Endodermal cell (in vitro differentiated cells): ENCODE measurements at regions not wholly inside any gene's neighbourhood (a gene's known extent, or its start where the extent isn't known, plus 50 kb on each side); places are given as distances from the start of the nearest gene placed in this dataset.

ENCODE experiments used
- DNase-seq: peaks from one replicate; pipeline ENCODE4 v3.0.0-alpha.2; 2017
- H3K27ac ChIP-seq: 2 replicates; pipeline ENCODE4 v1.5.1; 2013; ENCODE audit warnings: mild to moderate bottlenecking, low read depth, low read length, moderate library complexity
- H3K27me3 ChIP-seq: 2 replicates; pipeline ENCODE4 v1.6.1; 2013; ENCODE audit warnings: mild to moderate bottlenecking, low read length, moderate library complexity; ENCODE audit not compliant: insufficient read depth, control insufficient read depth, poor library complexity, severe bottlenecking
- H3K36me3 ChIP-seq: 2 replicates; pipeline ENCODE4 v1.7.0; 2013; ENCODE audit warnings: mild to moderate bottlenecking, low read length, moderate library complexity; ENCODE audit not compliant: control insufficient read depth, insufficient read depth
- H3K4me1 ChIP-seq: one replicate; pipeline ENCODE4 v1.7.0; 2013; ENCODE audit warnings: low read length; ENCODE audit not compliant: control insufficient read depth, insufficient read depth
- H3K4me3 ChIP-seq: 2 replicates; pipeline ENCODE4 v1.5.1; 2013; ENCODE audit warnings: mild to moderate bottlenecking, low read length, moderate library complexity
- H3K9ac ChIP-seq: 2 replicates; pipeline ENCODE4 v1.6.1; 2013; ENCODE audit warnings: mild to moderate bottlenecking, low read length, moderate library complexity; ENCODE audit not compliant: poor library complexity, severe bottlenecking; ENCODE audit errors: extremely low read depth
- H3K9me3 ChIP-seq: 2 replicates; pipeline ENCODE4 v1.6.1; 2013; ENCODE audit warnings: mild to moderate bottlenecking, low read length, moderate library complexity; ENCODE audit not compliant: control insufficient read depth
- H3K27ac Mint-ChIP-seq: 2 replicates; pipeline ENCODE4 v1.8.0; 2020; ENCODE audit warnings: mixed read lengths
- H3K27me3 Mint-ChIP-seq: 2 replicates; pipeline ENCODE4 v1.8.0; 2021; ENCODE audit warnings: mild to moderate bottlenecking, mixed read lengths; ENCODE audit not compliant: insufficient read depth
- H3K36me3 Mint-ChIP-seq: 2 replicates; pipeline ENCODE4 v1.8.0; 2020; ENCODE audit warnings: low read depth, mixed read lengths
- H3K4me1 Mint-ChIP-seq: 2 replicates; pipeline ENCODE4 v1.8.0; 2020; ENCODE audit warnings: mixed read lengths
- H3K4me3 Mint-ChIP-seq: 2 replicates; pipeline ENCODE4 v1.8.0; 2020; ENCODE audit warnings: mild to moderate bottlenecking, moderate library complexity, mixed read lengths
- H3K9me3 Mint-ChIP-seq: 2 replicates; pipeline ENCODE4 v1.8.0; 2020; ENCODE audit warnings: mild to moderate bottlenecking, mixed read lengths
- WGBS, 2 experiments: methylation state at CpG; one replicate each; pipeline versions ENCODE4 v1.1.5 to v1.1.7; 2013; ENCODE audit warnings: missing lambda C conversion rate in 2 of 2, mixed read lengths in 1 of 2; ENCODE audit not compliant: insufficient coverage in 1 of 2, insufficient read length in 1 of 2; 5-methylcytosine and 5-hydroxymethylcytosine counted together
- TF ChIP-seq, protein P1 (sequence below): fragments of 200-600 bp; sonication (generic); conservative IDR thresholded peaks from 2 replicates; pipeline ENCODE4 v1.5.0; 2021; ENCODE audit warnings: antibody characterized with exemption, mild to moderate bottlenecking

DNA sequence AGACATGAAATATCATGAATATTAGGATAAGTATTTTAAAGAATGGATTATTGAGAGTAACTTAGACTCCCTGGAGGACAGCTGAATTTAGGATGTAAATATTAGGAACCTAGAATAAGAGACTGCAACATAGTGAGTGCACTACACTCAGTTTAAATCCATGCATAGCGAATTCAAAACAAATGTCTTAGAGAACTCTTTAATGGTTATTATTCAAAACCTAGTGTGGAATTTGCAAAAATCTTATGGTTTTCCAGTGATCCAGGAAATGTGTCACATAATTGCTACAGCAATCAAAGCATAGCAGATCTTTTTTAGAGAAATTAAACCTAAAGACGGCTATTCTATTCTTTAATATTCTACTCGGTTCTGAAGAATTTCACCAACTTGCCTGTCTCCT is 239.0 kb downstream of the TMX3 start:
- Mint-ChIP-seq H3K27me3 (no peaks in the 10 kb centered on the region), H3K9me3 (no peaks in the 10 kb centered on the region), H3K27ac (no peak overlapping the region), H3K4me1 (peaks cover 4% of the 10 kb centered on the region), H3K4me3 (no peak overlapping the region), H3K36me3 (no peaks in the 10 kb centered on the region)
- Histone ChIP-seq H3K9ac (no peak overlapping the region), H3K4me3 (no peak overlapping the region), H3K27me3 (no peaks in the 10 kb centered on the region), H3K27ac (no peak overlapping the region), H3K36me3 (no peaks in the 10 kb centered on the region), H3K9me3 (no peaks in the 10 kb centered on the region), H3K4me1 (no peaks in the 10 kb centered on the region)
- WGBS, 2 experiments: 89 to 100% methylated on average over 3 of the region's 3 CpGs
- TF ChIP-seq, protein P1, sequence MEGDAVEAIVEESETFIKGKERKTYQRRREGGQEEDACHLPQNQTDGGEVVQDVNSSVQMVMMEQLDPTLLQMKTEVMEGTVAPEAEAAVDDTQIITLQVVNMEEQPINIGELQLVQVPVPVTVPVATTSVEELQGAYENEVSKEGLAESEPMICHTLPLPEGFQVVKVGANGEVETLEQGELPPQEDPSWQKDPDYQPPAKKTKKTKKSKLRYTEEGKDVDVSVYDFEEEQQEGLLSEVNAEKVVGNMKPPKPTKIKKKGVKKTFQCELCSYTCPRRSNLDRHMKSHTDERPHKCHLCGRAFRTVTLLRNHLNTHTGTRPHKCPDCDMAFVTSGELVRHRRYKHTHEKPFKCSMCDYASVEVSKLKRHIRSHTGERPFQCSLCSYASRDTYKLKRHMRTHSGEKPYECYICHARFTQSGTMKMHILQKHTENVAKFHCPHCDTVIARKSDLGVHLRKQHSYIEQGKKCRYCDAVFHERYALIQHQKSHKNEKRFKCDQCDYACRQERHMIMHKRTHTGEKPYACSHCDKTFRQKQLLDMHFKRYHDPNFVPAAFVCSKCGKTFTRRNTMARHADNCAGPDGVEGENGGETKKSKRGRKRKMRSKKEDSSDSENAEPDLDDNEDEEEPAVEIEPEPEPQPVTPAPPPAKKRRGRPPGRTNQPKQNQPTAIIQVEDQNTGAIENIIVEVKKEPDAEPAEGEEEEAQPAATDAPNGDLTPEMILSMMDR: no peak
- DNase-seq: no peak

DNA sequence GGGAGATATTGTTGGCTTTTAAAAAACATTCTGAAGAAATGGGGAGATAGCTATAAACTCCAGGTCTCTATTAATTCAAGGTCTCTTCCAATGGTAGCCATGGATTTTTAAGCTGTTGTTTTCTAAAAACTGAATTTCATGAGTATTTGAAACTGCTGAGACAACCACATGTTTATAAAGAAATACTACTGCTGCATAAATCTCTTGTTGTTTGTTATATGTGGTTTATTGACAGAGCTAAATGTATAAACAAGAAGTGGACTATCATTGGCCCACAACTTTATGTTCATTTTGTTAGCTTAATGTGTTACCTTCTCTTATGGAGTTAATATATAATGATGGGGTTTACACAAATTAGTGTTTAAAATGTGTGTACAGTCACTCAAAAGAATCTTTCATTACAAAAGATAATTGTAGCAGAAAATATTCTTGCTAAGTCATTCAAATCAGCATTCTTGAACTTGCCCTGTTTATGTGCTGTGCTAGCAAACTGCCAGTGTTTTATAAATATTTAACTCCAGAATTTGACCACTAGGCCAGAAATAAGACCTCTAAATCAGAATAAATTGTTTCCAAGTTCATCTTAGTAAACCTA is 242.1 kb downstream of the TMX3 start:
- no peak overlapping the region for H3K4me3 ChIP-seq
- H3K4me1 Mint-ChIP-seq: no peaks in the 10 kb centered on the region
- H3K36me3 ChIP-seq: no peaks in the 10 kb centered on the region
- H3K27ac Mint-ChIP-seq: no peak overlapping the region
- TF ChIP-seq, protein P1: no peak
- H3K36me3 Mint-ChIP-seq: no peaks in the 10 kb centered on the region
- DNase-seq: no peak
- no peaks in the 10 kb centered on the region for H3K9me3 Mint-ChIP-seq
- no peaks in the 10 kb centered on the region for H3K9me3 ChIP-seq
- no peaks in the 10 kb centered on the region for H3K27me3 ChIP-seq
- no peak overlapping the region for H3K27ac ChIP-seq
- H3K27me3 Mint-ChIP-seq: no peaks in the 10 kb centered on the region
- H3K4me3 Mint-ChIP-seq: no peak overlapping the region
- no peaks in the 10 kb centered on the region for H3K4me1 ChIP-seq
- H3K9ac ChIP-seq: no peak overlapping the region

DNA sequence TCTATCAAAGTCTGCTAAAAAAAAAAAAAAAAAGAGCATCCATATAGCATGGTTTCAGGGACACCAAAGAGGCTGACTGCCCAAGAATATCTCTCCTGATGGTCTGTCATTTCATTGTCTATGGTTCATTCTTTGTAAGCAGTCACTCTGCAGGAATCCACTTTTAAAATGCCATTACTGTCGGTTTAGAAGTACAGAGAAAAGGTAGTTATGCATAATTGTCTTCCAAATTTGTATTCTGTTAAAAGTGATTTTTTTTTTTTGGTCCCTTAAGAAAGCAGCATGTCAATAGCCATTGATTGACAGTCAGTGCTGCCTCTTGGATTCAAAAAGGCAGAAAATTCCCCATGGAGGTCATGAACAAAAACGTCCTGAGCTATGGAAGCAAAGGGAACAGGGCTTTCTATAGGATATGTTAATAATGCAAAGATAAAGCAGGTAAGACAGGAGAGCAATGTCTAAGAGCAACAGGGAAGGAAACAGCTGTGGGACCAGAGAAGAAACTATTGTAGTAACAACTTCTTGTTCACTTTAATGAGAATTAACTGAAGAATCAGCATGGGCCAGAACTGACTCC is 245.8 kb downstream of the TMX3 start:
- WGBS, 2 experiments: 38 to 61% methylated on average over 2 of the region's 2 CpGs
- Histone ChIP-seq H3K4me1 (no peaks in the 10 kb centered on the region), H3K9ac (no peak overlapping the region), H3K36me3 (no peaks in the 10 kb centered on the region), H3K27me3 (no peaks in the 10 kb centered on the region), H3K27ac (no peak overlapping the region), H3K9me3 (no peaks in the 10 kb centered on the region), H3K4me3 (no peak overlapping the region)
- H3K27me3 Mint-ChIP-seq: no peaks in the 10 kb centered on the region
- H3K4me1 Mint-ChIP-seq: no peaks in the 10 kb centered on the region
- no peaks in the 10 kb centered on the region for H3K9me3 Mint-ChIP-seq
- no peak overlapping the region for H3K27ac Mint-ChIP-seq
- TF ChIP-seq, protein P1: no peak
- H3K4me3 Mint-ChIP-seq: no peak overlapping the region
- DNase-seq: no peak
- H3K36me3 Mint-ChIP-seq: no peaks in the 10 kb centered on the region
